ENCODE measurements at regions not wholly inside any gene's neighbourhood (a gene's known extent, or its start where the extent isn't known, plus 50 kb on each side); places are given as distances from the start of the nearest gene placed in this dataset.

DNA sequence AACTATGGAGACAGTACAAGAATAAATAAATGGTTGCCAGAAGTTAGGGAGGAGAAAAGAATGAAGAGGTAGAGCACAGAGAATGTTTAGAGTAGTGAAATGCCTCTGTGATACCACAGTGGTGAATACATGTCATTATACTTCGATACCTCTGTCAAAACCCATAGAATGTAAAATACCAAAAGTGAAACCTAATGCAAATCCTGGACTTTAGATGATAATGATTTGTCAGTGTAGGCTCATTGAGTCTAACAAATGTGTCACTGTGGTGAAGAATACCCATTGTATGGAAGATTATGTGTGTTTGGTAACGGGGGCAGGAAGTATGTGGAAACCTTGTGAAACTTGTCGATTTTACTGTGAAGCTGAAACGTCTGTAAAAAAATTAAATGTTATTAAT is 1106.5 kb upstream of the TMPRSS15 start:
- TF ChIP-seq, protein P1, sequence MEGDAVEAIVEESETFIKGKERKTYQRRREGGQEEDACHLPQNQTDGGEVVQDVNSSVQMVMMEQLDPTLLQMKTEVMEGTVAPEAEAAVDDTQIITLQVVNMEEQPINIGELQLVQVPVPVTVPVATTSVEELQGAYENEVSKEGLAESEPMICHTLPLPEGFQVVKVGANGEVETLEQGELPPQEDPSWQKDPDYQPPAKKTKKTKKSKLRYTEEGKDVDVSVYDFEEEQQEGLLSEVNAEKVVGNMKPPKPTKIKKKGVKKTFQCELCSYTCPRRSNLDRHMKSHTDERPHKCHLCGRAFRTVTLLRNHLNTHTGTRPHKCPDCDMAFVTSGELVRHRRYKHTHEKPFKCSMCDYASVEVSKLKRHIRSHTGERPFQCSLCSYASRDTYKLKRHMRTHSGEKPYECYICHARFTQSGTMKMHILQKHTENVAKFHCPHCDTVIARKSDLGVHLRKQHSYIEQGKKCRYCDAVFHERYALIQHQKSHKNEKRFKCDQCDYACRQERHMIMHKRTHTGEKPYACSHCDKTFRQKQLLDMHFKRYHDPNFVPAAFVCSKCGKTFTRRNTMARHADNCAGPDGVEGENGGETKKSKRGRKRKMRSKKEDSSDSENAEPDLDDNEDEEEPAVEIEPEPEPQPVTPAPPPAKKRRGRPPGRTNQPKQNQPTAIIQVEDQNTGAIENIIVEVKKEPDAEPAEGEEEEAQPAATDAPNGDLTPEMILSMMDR (IDR thresholded peaks at IDR 0.05): no peak
- no peak for TF ChIP-seq POLR2A (IDR thresholded peaks at IDR 0.05)
- no peak for TF ChIP-seq POLR2AphosphoS5 (IDR thresholded peaks at IDR 0.05)
- no peak for TF ChIP-seq EP300 (IDR thresholded peaks at IDR 0.05)

Measured in gastroesophageal sphincter (tissue), 3 donors.